Kidney glomerular epithelial cell (primary cell): ENCODE measurements at regions not wholly inside any gene's neighbourhood (a gene's known extent, or its start where the extent isn't known, plus 50 kb on each side); places are given as distances from the start of the nearest gene placed in this dataset.

Source experiments
- DNase-seq: peaks from one replicate; lab custom pipeline; 2025; lab: John Stamatoyannopoulos, UW

DNA sequence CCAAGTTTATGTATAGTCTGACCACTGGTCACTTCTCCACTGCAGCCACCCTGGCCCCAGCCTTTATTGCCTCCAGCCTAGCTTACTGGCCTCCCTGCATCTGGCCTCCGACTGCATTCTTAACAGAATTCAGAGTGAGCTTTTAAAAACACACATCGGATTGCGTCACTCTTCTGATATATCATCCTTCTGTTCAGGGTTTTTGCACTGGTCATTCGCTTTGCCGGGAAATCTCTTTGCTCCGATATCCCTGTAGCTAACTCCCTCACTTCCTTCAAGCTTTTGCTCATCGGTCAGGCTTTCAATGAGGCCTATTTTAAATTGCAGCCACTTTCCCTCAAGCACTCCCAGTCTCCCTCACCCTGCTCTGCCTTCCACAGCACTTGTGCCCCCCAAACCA lies 101.6 kb upstream of the DLX2 start:
- no peak for DNase-seq

DNA sequence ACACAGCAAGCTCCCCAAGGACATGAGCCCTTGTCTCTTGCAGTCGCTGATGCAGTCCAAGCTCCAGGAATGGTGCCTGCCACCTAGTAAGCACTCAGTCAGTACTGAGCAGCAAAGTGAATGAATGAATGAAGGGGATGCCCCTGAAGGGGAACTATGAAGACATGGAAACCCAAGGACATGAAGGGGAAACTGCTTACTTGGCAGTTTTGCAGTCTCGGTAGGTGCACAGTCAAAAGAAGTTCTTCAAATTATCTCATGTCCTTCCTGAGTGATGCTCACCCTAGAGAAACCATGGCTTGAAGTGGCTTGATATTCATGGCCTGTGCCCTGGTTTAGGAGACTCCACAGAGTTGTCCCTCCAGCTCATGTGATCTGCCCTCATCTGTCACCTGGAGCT lies 102.1 kb upstream of the DLX2 start:
- DNase-seq = no peak

DNA sequence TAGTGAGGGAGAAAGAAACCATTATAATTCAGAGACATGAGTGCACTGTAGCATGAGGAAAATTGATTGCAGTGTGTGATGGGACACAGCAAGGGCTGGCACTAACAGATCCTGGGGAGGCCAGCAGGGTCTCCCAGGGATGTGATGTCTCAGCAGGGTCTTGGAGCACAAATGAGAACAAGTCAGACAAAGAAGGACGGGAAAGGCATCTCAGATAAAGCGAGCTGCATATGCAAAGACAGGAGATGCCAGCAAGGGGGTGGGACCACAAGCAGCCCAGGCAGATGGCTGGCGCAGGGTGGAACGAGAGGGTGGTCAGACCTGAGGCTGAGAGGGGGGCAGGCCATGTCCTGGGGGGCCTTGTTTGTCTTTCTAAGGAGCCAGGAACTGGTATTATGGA lies 102.6 kb upstream of the DLX2 start:
- DNase-seq = no peak

DNA sequence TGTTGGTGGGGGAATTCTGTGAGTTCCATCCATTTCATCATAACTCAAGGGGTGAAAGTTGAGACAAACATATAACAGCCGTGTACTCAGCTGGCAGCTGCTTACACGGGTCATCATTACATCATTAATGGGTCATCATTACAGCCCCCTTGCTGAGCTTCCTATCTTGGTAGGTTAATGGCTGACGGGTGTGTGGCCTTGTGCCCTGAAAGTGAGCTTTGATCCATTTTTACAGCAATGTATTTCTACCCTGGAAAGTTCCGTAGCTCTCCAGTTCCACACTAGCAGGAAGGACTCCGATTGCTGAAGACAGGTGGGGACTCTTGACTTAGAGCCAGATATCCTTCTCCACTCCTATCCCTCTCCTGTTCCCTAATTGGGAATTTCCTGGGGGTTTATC lies 105.2 kb upstream of the DLX2 start:
- no peak for DNase-seq

DNA sequence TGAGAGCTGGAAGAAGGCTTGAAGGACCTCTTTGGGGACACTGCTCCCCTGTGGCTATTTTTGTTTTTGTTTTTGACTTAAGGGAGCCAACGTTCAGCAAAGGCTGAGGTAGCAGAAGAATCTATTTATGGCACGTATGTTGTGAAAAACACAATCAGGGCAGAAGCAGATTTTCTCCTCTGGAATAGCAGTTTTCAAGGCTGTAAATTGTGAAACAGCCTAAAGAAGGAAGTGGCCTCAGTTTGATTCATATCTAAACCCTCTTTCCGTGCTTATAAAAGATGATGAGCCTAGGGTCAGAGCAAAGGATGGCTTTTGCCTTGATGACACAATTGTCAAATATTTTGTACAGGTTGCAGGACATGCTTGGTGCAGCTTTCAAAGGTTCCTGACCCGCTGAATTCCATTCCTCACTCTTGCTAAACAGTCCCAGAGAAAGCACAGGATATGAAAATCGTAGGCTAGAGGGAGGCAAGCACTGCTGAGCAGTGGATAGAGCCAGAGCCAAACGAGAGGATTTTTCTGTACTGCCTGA lies 106.2 kb upstream of the DLX2 start:
- DNase-seq = peak; percentile 16

DNA sequence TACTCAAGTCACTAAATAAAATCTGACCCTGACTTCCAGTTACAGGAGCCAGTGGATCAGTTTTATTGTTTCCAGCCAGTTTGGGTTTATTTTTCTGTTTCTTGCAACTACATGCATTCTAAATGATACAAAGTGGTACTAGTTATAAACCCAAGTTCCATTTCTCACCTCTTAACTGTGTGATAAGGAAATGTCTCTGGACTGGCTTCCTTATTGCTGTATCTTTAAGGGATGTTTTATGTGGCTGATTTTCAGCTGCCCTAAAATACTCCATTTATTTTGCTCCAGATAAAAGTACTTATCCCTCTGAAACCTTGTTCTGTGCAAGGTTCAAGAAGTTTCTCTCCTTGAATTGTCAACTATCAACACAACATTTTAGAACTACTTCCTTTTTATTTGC lies 107.9 kb upstream of the DLX2 start:
- no peak for DNase-seq

DNA sequence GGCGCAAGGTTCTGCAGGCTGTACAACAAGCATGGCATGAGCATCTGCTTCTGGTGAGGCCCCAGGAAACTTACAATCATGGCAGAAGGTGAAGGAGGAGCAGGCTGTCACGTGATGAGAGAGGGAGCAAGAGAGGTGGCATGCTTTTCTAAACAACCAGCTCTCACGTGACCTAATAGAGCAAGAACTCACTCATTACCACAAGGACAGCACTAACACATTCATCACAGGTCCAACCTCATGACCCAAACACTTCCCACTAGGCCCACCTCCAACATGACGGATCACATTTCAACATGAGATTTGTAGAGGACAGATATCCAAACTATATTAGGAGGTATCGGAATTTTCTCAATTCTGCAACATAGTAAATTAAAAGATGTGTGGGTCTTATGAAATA lies 108.8 kb upstream of the DLX2 start:
- no peak for DNase-seq

DNA sequence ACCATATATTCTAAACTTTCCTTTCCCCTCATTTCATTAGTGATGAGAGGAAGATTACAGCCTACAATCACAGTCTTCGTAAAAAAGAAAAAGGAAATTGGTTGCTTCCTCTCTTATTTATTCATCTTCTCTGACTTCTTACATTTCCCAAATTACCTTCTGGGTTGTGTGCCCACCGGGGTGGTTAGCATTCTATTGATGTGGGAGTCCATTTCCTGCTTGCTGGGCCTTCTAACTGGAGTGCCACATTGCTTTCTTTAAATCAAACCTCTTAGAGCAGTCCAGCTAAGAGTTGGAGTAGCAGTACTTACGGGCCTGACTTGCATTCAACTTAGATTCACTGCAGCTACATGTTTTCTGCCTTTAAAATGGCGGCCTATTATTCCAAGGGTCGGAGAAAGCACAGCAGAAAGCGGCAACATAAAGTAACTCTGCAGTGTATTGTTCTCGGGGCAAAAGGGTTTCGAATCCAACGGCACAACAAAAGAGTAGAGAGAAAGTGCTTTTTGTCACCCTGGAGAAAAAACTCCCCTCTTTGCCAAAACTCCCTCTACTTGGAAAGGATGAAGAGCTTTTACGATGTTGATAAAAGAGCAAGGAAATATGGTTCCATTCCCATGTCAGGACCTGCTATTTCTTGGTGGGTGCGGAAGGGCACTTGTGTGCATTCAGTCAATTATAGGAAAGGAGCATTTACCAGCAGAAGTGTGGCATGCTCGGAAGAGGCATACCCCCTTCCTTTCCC lies 110.6 kb upstream of the DLX2 start:
- DNase-seq = no peak

DNA sequence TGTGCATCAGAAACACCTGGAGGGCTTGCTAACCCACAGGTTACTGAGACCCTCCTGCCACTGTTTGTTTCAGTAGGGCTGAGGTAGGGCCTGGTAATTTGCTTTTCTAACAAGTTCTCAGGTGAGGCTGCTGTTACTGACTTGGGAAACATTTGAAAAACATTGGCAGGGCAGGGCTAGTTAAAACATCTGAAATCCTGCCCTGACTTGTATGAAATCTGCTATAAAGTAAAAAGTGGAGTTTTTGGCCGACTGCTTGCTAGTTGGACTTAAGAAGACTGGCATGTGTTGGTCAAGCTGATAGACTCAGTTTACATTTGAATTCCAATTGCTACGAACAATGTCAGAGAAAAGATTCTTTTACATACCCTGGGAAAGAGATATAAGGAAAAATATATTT lies 111.6 kb upstream of the DLX2 start:
- no peak for DNase-seq

DNA sequence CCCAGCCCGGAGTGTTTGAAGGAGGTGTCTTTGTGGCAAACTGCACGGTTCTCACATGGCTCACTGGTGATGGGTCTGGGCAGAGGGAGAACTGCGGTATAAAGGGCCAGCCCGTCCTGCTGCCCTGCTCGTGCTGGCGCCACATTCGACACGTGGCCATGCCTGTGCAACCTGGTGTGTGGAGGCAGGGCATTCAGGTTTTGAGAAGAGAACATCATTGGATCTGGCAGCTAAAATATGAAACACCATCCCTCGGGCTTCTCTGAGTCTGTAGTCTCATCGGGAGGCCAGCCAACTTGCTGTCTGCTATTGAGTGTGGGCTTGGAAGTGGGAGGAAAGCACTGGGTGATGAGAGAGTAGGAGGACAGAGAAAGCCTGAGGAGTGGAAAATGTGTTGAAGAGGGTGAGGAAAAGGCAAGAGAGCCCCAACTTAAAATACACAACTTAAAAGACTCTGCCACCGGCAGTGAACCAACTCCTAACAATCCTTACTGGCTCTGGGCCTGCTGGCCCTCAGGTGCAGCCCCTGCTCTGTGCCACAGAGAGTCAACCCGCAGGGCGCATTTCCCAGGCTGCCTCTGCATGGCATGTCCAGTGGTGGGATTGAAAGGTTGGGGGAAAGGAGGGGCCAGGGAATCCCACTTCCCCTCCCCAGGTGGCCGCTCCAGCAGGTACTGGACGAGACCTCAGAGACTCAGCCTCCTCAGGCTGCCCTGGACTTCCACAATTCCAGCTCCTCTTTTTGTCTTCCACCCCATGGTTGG lies 112.7 kb upstream of the DLX2 start:
- no peak for DNase-seq

DNA sequence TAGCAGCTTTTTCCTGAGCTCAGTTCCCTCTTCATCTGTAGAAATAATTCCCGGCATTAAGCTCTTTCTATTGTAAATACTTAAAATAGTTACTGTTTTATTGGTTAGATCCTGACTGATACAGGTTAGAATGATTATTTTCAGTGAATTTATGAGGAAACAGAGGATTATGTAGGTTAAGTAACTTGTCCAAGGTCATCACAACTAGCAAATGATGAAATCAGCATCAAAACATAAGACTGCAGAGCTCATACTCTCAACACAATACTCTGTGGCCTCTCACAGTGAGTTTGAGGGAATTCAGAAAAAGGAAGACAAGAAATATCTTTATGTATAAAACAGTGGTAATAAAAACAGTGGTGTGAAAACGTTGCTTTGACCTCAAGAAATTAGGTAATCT lies 113.2 kb upstream of the DLX2 start:
- DNase-seq = no peak

DNA sequence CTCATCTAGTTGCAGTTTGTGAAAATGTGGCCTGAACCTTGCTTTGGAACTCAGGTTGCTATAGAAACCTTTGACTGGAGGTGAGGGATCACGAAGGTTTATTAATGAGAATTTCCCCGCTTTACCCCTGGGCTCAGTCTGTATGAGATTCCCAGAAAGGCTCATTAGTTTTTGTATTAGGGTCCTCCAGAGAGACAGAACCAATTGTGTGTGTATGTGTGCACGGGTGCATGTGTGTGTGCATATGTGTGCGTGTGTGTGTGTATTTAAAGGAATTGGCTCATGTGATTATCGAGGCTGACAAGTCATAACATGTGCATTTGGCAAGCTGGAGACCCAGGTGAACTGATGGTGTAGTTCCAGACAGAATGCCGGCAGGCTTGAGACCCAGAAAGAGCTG lies 113.8 kb upstream of the DLX2 start:
- DNase-seq = no peak

DNA sequence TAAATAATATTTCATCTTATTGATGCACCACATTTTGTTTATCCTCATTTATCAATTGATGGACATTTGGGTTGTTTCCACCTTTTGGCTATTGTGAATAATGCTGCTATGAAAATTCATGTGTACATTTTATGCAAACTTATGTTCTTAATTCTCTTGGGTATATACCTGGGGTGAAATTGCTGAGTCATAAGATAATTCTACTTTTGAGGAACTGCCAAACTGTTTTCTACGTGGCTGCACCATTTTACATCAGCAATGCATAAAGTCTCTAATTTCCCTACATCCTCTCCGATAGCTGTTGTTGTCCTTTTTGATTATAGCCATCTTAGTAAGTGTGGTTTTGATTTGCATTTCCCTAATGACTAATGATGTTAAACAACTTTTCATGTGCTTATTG lies 116.5 kb upstream of the DLX2 start:
- no peak for DNase-seq

DNA sequence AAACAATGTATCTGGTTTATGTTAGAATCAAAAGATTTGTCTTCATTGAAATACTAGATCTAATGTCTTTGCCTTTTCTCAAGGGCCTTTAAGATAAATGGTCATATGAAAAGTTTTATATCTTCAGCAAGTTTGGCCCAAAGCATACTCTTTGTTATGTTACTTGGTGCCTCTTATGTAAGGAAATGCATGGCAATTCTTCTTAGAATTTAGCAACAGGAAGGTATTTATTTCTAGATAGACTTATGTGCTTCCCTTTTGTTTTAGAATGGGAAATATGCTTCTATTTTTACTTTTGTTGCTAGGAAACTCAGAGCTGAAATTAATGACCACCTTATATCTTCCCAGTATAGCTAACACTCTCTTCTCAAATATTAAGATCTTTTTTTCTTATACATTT lies 117.4 kb upstream of the DLX2 start:
- DNase-seq = no peak

DNA sequence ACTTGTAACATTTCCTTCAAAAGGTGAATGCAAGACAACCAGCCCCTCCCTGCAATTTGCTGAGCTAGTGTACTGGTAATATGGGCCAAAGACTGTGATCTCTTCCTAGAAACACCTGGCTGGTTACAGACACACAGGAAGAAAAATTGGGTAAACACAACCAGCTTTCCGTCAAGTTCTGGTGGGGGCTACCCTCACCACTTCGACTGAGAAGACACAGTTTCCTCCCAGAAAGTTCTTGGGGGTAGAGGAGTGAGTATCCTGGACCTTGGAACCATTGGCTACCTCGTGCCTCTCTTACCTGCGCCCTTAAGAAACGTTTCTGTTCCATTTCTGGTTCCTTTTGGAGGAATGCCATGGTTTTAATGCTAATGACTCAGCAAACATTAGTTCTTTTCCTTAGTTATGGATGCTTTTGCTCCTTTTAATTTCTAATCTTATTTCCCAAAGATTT lies 120.9 kb upstream of the DLX2 start:
- DNase-seq = no peak

DNA sequence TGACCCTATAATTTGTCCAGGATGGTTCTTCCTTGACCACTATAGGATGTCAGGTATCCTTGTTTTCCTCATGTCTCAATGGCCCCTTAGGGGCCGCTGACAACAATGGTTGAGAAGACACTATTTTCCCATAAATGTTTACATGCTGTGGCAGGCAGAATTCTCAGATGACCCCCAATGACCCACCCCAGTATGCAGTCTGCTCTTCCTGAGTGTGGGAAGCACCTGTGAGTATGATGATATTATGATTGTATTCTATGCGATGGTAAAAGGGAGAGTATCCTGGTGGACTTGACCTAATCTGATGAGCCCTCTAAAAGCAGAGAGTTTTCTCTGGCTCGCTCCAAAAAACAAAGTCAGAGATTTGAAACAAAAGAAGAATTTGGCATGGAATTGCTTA lies 123.1 kb upstream of the DLX2 start:
- no peak for DNase-seq

DNA sequence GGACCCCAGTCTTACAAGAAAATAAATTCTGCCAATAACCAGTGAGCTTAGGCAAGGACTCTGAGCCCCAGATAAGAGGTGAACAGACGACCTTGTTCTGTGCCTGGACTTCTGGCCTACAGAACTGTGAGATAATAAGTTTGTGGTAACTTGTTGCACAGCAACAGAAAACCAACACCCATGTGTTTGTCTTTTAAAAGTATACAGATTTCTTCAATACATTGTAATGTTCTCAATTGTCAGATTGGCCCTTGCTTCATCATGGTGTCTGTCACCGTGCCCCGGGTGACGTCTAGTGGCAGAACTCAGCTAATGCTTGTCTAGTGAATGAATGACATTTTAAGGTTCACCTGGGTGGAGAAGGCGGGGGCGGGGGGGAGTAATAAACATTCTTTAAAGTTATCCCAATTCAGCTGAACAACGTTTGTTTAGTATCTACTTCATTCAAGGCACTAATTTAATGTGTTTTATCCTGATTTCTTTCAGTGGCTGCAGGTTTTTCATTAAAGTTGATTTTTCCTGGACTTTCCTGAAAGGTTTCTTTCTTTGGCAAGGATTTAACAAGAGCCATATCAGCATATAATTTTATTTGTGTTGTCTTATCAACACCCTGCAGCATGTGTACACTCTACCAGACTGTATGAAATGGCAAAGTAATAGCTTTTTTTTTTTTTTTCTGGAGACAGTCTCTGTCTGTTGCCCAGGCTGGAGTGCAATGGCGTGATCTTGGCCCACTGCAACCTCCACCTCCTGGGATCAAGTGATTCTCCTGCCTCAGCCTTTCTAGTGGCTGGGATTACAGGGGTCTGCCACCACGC lies 123.8 kb upstream of the DLX2 start:
- DNase-seq = no peak

DNA sequence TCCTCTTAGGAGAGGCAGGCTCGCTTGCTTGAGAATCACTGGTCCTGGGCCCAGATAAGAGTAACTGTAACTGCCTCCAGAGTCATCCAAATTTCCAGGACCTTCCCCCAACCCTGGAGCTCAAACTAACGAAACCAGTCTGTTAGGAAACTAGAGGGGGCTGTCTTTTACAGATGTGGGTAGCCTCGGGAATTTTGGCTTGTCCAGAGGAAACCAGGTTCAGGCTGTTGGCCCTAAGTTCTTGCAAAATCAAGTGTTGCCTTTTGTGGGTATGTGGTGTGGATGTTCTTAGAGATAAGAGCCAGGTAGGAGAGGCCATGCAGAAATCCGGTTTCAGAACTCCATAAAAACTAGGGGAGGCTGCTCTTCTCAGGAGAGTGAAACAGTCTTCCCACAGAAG lies 125.0 kb upstream of the DLX2 start:
- no peak for DNase-seq

DNA sequence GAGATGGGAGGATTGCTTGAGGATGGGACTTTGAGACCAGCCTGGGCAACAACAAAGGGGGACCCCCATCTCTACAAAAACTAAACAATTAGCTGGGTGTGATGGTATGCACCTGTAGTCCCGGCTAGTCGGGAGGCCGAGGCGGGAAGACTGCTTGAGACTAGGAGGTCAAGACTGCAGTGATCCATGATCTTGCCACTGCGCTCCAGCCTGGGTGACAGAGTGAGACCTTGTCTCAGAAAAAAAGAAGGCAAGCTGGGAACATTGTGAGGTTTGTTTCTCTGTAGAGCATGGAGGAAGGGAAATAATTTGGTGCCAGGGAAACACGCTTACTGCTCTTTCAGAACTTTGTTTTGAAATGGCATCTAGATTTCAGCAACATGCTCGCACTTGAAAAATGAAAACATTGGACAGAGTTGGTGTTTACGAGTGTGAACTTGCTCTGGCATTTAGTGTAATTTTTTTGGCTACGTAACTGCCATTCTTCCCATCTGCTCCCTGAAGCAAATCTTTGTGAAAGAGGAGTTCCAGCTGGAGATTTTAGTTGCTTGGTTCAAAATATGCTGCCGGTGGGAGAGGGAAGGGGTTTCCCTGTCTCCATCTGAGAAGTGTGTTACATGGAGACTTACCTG lies 125.6 kb upstream of the DLX2 start:
- DNase-seq = no peak

DNA sequence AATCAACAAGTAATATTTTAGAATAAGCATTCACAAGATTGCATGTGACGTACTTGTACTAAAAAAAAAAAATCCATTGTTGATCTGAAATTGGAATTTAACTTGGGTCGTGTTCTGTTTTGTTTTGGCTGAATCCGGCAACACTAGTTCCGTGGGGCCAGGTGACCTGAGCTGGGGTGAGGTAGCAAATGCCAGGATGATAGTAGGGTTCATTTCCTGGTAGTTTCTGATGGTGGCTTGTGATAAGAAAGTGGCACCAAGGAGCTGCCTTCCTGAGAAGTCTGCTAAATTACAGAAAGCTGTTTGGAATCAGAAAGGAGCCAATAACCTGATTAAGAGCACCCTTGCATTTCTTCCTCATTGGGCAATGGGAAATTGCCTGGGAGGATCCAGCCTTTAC lies 126.4 kb upstream of the DLX2 start:
- DNase-seq = no peak

DNA sequence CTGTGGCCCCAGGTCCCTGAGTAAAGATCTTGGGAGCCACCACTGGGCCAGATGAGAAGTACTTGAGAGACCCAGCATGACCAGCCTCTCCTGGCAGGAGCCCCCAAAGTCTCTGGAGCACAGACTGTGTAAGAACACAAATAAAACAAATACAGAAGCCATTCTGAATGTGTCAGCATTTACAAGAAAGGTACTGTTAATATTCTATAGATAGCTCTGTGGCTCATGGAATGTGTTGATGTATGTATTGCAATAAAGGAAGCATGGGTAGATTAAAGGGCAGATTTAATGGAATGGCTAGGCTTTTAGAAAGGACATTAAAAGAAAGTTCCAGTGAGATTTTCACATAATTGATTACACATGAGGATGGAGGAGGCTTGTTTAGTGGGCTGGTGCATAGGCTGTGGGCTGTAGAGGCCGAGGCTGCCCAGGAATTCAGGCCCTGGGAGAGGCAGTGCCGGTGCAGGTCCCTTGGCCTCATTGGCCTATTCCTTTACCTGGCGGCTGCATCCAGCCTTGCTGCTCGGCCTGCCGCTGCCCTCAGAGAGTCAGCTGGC lies 127.7 kb upstream of the DLX2 start:
- no peak for DNase-seq

DNA sequence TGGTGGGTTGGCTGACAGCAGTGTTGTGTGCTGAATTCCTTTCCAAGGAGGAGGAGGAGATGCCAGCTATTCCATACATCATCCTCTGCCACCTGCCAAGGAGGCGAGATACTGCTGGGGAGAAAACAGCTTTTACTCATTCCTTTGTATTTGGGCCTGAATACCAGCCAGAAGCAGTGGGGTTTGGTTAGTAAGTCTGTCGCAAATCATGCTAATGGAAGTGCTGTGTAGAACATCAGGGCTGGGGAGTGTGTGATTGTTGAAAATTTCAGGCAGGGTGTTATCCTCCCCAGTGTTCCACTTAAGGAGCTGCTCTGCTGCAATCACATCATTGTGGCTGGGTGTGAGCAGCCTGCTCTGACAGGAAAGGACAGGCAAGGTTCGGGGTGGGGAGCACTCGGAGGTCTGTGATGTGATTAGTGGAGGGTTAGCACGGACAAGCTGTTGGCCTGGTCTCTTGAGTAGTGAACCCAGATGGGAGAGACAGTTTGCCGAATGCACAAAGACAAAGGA lies 128.2 kb upstream of the DLX2 start:
- DNase-seq = peak; percentile 59
